GM23338 (cell line): ENCODE measurements at regions not wholly inside any gene's neighbourhood (a gene's known extent, or its start where the extent isn't known, plus 50 kb on each side); places are given as distances from the start of the nearest gene placed in this dataset.

Experiments
- ATAC-seq: fragments of 200-7000 bp; cut with Tn5 transposase; 3 replicates; pipeline ENCODE4 v1.9.1; 2020
- DNase-seq: peaks from one replicate; pipeline ENCODE4 v3.0.0-alpha.2; 2015; ENCODE audit warnings: low spot score
- H2AFZ ChIP-seq: fragments of 200-600 bp; sonication (generic); 2 replicates; pipeline ENCODE4 v1.8.0; 2016; ENCODE audit warnings: antibody characterized with exemption, mild to moderate bottlenecking, moderate library complexity
- H3F3A ChIP-seq: fragments of 200-600 bp; sonication (generic); replicated peaks from 2 replicates; pipeline ENCODE4 v1.8.0; 2017; ENCODE audit warnings: antibody characterized with exemption, mixed run types, low read depth
- H3K27ac ChIP-seq: fragments of 200-600 bp; sonication (generic); 2 replicates; pipeline ENCODE4 v1.6.1; 2016; ENCODE audit warnings: low read depth
- H3K27me3 ChIP-seq: fragments of 200-600 bp; sonication (generic); 2 replicates; pipeline ENCODE4 v1.8.0; 2016; ENCODE audit warnings: mild to moderate bottlenecking, mixed run types, moderate library complexity; ENCODE audit not compliant: insufficient read depth
- H3K36me3 ChIP-seq: fragments of 200-600 bp; sonication (generic); 2 replicates; pipeline ENCODE4 v1.8.0; 2016; ENCODE audit warnings: mild to moderate bottlenecking; ENCODE audit not compliant: insufficient read depth
- H3K4me1 ChIP-seq: fragments of 200-600 bp; sonication (generic); 2 replicates; pipeline ENCODE4 v1.8.0; 2016; ENCODE audit warnings: mild to moderate bottlenecking, moderate library complexity; ENCODE audit not compliant: insufficient read depth
- H3K4me2 ChIP-seq: fragments of 200-600 bp; sonication (generic); 2 replicates; pipeline ENCODE4 v1.7.1; 2017; ENCODE audit warnings: mixed run types
- H3K4me3 ChIP-seq: fragments of 200-600 bp; sonication (generic); 2 replicates; pipeline ENCODE4 v1.6.1; 2016; ENCODE audit warnings: mixed run types
- H3K79me2 ChIP-seq: fragments of 200-600 bp; sonication (generic); replicated peaks from 2 replicates; pipeline ENCODE4 v1.8.0; 2017; ENCODE audit warnings: mild to moderate bottlenecking; ENCODE audit not compliant: insufficient read depth
- H3K9me2 ChIP-seq: fragments of 200-600 bp; sonication (generic); 2 replicates; pipeline ENCODE4 v1.8.0; 2017; ENCODE audit not compliant: insufficient read depth
- H4K20me1 ChIP-seq: fragments of 200-600 bp; sonication (generic); replicated peaks from 2 replicates; pipeline ENCODE4 v1.8.0; 2017; ENCODE audit warnings: mild to moderate bottlenecking; ENCODE audit not compliant: insufficient read depth
- H3K27ac Mint-ChIP-seq: 2 replicates; pipeline ENCODE4 v1.8.0; 2020; ENCODE audit warnings: inconsistent platforms, mild to moderate bottlenecking, moderate library complexity, mixed read lengths
- H3K27me3 Mint-ChIP-seq: 3 replicates; pipeline ENCODE4 v1.8.0; 2022; ENCODE audit warnings: low read depth, mild to moderate bottlenecking, moderate library complexity, mixed read lengths, inconsistent platforms; ENCODE audit not compliant: insufficient read depth, poor library complexity
- H3K36me3 Mint-ChIP-seq: 3 replicates; pipeline ENCODE4 v1.8.0; 2021; ENCODE audit warnings: low read depth, mild to moderate bottlenecking, inconsistent platforms, moderate library complexity, mixed read lengths
- H3K4me1 Mint-ChIP-seq: 3 replicates; pipeline ENCODE4 v1.8.0; 2020; ENCODE audit warnings: mild to moderate bottlenecking, inconsistent platforms, mixed read lengths
- H3K4me3 Mint-ChIP-seq: 3 replicates; pipeline ENCODE4 v1.8.0; 2021; ENCODE audit warnings: moderate library complexity, mild to moderate bottlenecking, inconsistent platforms, mixed read lengths
- H3K9me3 Mint-ChIP-seq: 3 replicates; pipeline ENCODE4 v1.8.0; 2020; ENCODE audit warnings: moderate library complexity, mild to moderate bottlenecking, inconsistent platforms, mixed read lengths
- CREB1 ChIP-seq: fragments of 250-450 bp; sonication (Bioruptor Pico); IDR thresholded peaks from 2 replicates; pipeline ENCODE4 v1.5.0; 2020; ENCODE audit warnings: low read depth, mild to moderate bottlenecking, moderate library complexity
- EZH2 ChIP-seq: fragments of 200-600 bp; sonication (generic); IDR thresholded peaks from one replicate; pipeline ENCODE4 v1.8.0; 2017; ENCODE audit warnings: antibody characterized with exemption, mild to moderate bottlenecking, low read depth; ENCODE audit not compliant: unreplicated experiment
- JUNB ChIP-seq: IDR thresholded peaks from one replicate; pipeline ENCODE4 v1.6.1; 2016; ENCODE audit warnings: antibody characterized with exemption; ENCODE audit not compliant: unreplicated experiment
- NANOG ChIP-seq: IDR thresholded peaks from 2 replicates; pipeline ENCODE4 v1.6.1; 2016; ENCODE audit warnings: antibody characterized with exemption, borderline replicate concordance
- POLR2AphosphoS5 ChIP-seq: IDR thresholded peaks from 2 replicates; pipeline ENCODE4 v1.6.1; 2016; ENCODE audit warnings: antibody characterized with exemption, low read depth
- ZNF114 ChIP-seq: fragments of 250-450 bp; sonication (Bioruptor Pico); IDR thresholded peaks from 2 replicates; pipeline ENCODE4 v1.5.0; 2020; ENCODE audit warnings: mild to moderate bottlenecking, moderate library complexity
- ZNF331 ChIP-seq: fragments of 250-450 bp; sonication (Bioruptor Pico); IDR thresholded peaks from 2 replicates; pipeline ENCODE4 v1.5.0; 2020; ENCODE audit warnings: low read depth, mild to moderate bottlenecking, moderate library complexity
- TF ChIP-seq, protein P1 (sequence below): fragments of 250-450 bp; sonication (Bioruptor Pico); IDR thresholded peaks from 2 replicates; pipeline ENCODE4 v1.5.0; 2020; ENCODE audit warnings: mild to moderate bottlenecking, moderate library complexity
- TF ChIP-seq, protein P2 (sequence below), 2 experiments: fragments of 200-600 bp in 1 of 2; sonication (generic) in 1 of 2; conservative IDR thresholded peaks; 2 replicates each; pipeline versions ENCODE4 v1.5.1 to v1.6.1; 2016 to 2017; ENCODE audit warnings: antibody characterized with exemption in 2 of 2, low read depth in 2 of 2, mild to moderate bottlenecking in 2 of 2, moderate library complexity in 1 of 2
- TF ChIP-seq, protein P3 (sequence below): IDR thresholded peaks from one replicate; pipeline ENCODE4 v1.6.1; 2018; ENCODE audit warnings: antibody characterized with exemption; ENCODE audit not compliant: unreplicated experiment

DNA sequence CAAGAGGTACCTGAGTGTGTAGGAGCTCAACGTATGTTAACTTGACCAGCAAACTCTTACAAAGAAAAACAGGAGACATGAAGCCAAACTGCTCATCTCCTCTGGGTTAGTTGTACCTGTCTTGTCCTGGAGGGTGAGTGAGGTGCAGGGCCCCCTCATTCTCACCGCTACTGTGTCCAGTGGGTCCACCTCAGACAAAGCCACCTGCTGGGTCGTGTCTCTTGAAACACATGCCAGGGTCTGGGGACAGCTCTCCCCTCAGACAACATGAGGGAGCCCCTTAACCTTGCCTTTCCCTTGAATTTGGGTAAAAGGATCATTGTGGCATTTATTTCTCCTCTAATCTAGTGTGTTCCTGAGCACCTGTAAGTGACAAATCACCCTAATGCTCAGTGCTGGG lies 185.6 kb downstream of the TLE3 start:
- no peak for DNase-seq
- peaks cover 40% of the 10 kb centered on the region for H3K4me1 Mint-ChIP-seq

DNA sequence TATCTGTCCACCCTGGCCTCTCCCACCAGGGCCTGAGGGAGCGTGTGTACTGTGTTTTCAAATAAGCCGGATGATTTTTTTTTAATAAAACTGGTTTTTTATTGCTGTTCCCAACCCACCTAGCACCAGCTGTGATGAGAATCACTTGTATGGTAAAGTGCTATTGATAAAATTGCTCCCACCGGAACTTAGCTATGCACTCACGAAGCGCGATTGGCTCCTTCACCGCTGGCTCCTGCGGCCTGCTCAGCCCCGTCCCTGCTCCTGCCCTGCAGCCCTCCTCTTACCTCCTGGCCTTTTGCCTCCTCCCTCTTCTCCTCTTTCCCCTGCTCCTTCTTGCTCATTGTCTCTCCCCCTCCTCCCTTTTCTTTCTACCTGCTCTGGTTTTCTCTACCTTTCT lies 183.7 kb downstream of the TLE3 start:
- H3K36me3 ChIP-seq: no peaks in the 10 kb centered on the region
- Mint-ChIP-seq H3K9me3 (no peaks in the 10 kb centered on the region; the same call in 2 of the 3 replicates), H3K27me3 (peaks cover 3% of the 10 kb centered on the region), H3K27ac (no peak overlapping the region), H3K4me3 (no peak overlapping the region), H3K36me3 (no peaks in the 10 kb centered on the region), H3K4me1 (peaks cover 33% of the 10 kb centered on the region)
- no peaks in the 10 kb centered on the region for H4K20me1 ChIP-seq
- H3F3A ChIP-seq: no peaks in the 10 kb centered on the region
- peaks cover 22% of the 10 kb centered on the region for H3K4me1 ChIP-seq
- no peak for DNase-seq
- no peak overlapping the region for H3K4me2 ChIP-seq
- peak; percentile 33 for ATAC-seq
- no peaks in the 10 kb centered on the region for H3K27me3 ChIP-seq
- no peaks in the 10 kb centered on the region for H3K79me2 ChIP-seq
- H2AFZ ChIP-seq: 0 out of 2 replicates have a peak overlapping the region, but pooled peaks have one; percentile 28
- H3K9me2 ChIP-seq: no peaks in the 10 kb centered on the region
- no peak overlapping the region for H3K27ac ChIP-seq
- no peak overlapping the region for H3K4me3 ChIP-seq
- TF ChIP-seq ZNF114: no peak
- TF ChIP-seq POLR2AphosphoS5: no peak
- TF ChIP-seq, protein P1, sequence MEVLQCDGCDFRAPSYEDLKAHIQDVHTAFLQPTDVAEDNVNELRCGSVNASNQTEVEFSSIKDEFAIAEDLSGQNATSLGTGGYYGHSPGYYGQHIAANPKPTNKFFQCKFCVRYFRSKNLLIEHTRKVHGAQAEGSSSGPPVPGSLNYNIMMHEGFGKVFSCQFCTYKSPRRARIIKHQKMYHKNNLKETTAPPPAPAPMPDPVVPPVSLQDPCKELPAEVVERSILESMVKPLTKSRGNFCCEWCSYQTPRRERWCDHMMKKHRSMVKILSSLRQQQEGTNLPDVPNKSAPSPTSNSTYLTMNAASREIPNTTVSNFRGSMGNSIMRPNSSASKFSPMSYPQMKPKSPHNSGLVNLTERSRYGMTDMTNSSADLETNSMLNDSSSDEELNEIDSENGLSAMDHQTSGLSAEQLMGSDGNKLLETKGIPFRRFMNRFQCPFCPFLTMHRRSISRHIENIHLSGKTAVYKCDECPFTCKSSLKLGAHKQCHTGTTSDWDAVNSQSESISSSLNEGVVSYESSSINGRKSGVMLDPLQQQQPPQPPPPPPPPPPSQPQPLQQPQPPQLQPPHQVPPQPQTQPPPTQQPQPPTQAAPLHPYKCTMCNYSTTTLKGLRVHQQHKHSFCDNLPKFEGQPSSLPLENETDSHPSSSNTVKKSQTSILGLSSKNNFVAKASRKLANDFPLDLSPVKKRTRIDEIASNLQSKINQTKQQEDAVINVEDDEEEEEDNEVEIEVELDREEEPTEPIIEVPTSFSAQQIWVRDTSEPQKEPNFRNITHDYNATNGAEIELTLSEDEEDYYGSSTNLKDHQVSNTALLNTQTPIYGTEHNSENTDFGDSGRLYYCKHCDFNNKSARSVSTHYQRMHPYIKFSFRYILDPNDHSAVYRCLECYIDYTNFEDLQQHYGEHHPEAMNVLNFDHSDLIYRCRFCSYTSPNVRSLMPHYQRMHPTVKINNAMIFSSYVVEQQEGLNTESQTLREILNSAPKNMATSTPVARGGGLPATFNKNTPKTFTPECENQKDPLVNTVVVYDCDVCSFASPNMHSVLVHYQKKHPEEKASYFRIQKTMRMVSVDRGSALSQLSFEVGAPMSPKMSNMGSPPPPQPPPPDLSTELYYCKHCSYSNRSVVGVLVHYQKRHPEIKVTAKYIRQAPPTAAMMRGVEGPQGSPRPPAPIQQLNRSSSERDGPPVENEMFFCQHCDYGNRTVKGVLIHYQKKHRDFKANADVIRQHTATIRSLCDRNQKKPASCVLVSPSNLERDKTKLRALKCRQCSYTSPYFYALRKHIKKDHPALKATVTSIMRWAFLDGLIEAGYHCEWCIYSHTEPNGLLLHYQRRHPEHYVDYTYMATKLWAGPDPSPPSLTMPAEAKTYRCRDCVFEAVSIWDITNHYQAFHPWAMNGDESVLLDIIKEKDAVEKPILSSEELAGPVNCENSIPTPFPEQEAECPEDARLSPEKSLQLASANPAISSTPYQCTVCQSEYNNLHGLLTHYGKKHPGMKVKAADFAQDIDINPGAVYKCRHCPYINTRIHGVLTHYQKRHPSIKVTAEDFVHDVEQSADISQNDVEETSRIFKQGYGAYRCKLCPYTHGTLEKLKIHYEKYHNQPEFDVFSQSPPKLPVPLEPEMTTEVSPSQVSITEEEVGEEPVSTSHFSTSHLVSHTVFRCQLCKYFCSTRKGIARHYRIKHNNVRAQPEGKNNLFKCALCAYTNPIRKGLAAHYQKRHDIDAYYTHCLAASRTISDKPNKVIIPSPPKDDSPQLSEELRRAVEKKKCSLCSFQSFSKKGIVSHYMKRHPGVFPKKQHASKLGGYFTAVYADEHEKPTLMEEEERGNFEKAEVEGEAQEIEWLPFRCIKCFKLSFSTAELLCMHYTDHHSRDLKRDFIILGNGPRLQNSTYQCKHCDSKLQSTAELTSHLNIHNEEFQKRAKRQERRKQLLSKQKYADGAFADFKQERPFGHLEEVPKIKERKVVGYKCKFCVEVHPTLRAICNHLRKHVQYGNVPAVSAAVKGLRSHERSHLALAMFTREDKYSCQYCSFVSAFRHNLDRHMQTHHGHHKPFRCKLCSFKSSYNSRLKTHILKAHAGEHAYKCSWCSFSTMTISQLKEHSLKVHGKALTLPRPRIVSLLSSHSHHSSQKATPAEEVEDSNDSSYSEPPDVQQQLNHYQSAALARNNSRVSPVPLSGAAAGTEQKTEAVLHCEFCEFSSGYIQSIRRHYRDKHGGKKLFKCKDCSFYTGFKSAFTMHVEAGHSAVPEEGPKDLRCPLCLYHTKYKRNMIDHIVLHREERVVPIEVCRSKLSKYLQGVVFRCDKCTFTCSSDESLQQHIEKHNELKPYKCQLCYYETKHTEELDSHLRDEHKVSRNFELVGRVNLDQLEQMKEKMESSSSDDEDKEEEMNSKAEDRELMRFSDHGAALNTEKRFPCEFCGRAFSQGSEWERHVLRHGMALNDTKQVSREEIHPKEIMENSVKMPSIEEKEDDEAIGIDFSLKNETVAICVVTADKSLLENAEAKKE (CRISPR knock-in tag): no peak
- TF ChIP-seq, protein P2, sequence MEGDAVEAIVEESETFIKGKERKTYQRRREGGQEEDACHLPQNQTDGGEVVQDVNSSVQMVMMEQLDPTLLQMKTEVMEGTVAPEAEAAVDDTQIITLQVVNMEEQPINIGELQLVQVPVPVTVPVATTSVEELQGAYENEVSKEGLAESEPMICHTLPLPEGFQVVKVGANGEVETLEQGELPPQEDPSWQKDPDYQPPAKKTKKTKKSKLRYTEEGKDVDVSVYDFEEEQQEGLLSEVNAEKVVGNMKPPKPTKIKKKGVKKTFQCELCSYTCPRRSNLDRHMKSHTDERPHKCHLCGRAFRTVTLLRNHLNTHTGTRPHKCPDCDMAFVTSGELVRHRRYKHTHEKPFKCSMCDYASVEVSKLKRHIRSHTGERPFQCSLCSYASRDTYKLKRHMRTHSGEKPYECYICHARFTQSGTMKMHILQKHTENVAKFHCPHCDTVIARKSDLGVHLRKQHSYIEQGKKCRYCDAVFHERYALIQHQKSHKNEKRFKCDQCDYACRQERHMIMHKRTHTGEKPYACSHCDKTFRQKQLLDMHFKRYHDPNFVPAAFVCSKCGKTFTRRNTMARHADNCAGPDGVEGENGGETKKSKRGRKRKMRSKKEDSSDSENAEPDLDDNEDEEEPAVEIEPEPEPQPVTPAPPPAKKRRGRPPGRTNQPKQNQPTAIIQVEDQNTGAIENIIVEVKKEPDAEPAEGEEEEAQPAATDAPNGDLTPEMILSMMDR (conservative IDR thresholded peaks at IDR 0.05; ENCODE audit: low read depth in 2 of 2): no peak

More for the DNA sequence above, 185.6 kb downstream of the TLE3 start:
- no peaks in the 10 kb centered on the region for H4K20me1 ChIP-seq
- Mint-ChIP-seq H3K9me3 (no peaks in the 10 kb centered on the region; the same call in 2 of the 3 replicates), H3K27ac (no peak overlapping the region), H3K27me3 (peaks cover 3% of the 10 kb centered on the region), H3K36me3 (no peaks in the 10 kb centered on the region), H3K4me3 (no peak overlapping the region)
- H3K4me1 ChIP-seq: peaks cover 22% of the 10 kb centered on the region
- no peaks in the 10 kb centered on the region for H3K27me3 ChIP-seq
- H3F3A ChIP-seq: no peaks in the 10 kb centered on the region
- H3K4me2 ChIP-seq: no peak overlapping the region
- H2AFZ ChIP-seq: no peak overlapping the region
- H3K36me3 ChIP-seq: no peaks in the 10 kb centered on the region
- no peak overlapping the region for H3K4me3 ChIP-seq
- TF ChIP-seq EZH2 (no peak), NANOG (no peak), POLR2AphosphoS5 (no peak), JUNB (no peak), ZNF331 (CRISPR knock-in tag) (no peak), CREB1 (CRISPR knock-in tag) (no peak)
- TF ChIP-seq, protein P3, sequence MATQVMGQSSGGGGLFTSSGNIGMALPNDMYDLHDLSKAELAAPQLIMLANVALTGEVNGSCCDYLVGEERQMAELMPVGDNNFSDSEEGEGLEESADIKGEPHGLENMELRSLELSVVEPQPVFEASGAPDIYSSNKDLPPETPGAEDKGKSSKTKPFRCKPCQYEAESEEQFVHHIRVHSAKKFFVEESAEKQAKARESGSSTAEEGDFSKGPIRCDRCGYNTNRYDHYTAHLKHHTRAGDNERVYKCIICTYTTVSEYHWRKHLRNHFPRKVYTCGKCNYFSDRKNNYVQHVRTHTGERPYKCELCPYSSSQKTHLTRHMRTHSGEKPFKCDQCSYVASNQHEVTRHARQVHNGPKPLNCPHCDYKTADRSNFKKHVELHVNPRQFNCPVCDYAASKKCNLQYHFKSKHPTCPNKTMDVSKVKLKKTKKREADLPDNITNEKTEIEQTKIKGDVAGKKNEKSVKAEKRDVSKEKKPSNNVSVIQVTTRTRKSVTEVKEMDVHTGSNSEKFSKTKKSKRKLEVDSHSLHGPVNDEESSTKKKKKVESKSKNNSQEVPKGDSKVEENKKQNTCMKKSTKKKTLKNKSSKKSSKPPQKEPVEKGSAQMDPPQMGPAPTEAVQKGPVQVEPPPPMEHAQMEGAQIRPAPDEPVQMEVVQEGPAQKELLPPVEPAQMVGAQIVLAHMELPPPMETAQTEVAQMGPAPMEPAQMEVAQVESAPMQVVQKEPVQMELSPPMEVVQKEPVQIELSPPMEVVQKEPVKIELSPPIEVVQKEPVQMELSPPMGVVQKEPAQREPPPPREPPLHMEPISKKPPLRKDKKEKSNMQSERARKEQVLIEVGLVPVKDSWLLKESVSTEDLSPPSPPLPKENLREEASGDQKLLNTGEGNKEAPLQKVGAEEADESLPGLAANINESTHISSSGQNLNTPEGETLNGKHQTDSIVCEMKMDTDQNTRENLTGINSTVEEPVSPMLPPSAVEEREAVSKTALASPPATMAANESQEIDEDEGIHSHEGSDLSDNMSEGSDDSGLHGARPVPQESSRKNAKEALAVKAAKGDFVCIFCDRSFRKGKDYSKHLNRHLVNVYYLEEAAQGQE: no peak
- no peak for ATAC-seq
- H3K9me2 ChIP-seq: no peaks in the 10 kb centered on the region
- H3K27ac ChIP-seq: no peak overlapping the region
- no peaks in the 10 kb centered on the region for H3K79me2 ChIP-seq
